HG03521 (cell line): ENCODE measurements at regions not wholly inside any gene's neighbourhood (a gene's known extent, or its start where the extent isn't known, plus 50 kb on each side); places are given as distances from the start of the nearest gene placed in this dataset.
"Not testable (repeated sequence)": the region's sequence is repeated elsewhere in the genome, so short reads cannot be mapped to it uniquely, and the experiment has no call there.

Experiments used
- ATAC-seq: cut with Tn5 transposase; IDR thresholded peaks from one replicate; pipeline ENCODE4 v1.9.1; 2021; ENCODE audit warnings: mild to moderate bottlenecking, moderate library complexity; ENCODE audit not compliant: unreplicated experiment

DNA sequence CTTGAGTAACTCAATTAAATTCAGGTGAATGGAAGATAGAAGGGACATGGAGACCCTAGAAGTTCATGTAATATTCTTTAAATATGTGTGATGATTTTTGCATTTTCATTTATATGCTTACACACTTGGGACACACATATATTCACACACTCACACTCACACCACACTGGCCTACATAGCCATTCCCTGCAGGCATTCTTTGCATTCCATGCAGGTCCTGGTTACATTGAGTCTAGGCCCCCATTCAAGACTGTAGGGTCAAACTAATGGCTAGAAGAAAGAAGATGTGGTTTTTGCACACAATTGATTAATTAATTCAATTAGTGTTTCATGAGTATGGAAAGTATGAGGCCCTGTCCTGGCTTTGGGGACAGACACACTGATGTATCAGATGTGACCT lies 249.4 kb downstream of the HNMT start:
- no peak for ATAC-seq

DNA sequence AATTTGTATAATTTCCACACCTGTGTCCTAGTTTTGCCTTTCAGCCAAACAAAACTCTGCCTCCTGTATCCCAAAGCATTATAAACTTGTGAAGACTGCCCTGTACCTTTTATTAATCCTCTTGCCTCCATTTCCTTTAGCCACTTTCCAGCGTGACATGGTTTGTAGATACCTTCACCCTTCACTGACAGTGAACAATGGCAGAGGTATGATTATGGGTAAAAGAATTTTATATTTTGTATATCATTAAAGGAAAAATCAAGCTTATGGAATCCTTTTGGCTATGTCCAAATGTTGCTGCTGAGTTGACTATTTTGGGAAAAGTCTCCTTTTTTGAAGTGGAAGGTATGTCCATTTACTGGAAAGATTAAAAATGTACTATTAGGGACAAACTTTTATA lies 251.7 kb downstream of the HNMT start:
- no peak for ATAC-seq

DNA sequence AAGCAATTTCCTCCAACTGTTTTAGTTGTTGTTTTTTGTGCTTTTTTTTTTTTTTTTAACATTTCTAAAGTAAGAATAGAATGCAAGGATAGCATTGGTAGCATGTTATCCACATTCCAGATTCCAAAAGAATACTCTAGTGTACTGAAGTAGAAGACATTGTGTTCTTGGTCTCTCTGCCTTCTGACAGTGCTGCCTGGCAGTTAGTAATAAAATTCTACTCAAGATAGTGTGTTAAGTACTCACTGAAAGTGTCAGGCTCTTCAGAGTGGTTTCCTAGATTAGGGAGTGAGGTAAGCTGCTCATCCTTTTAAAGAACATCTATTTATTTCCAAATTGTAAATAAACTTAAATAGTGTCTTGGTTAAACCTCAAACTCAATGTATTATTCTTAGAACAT lies 253.7 kb downstream of the HNMT start:
- ATAC-seq: no peak

DNA sequence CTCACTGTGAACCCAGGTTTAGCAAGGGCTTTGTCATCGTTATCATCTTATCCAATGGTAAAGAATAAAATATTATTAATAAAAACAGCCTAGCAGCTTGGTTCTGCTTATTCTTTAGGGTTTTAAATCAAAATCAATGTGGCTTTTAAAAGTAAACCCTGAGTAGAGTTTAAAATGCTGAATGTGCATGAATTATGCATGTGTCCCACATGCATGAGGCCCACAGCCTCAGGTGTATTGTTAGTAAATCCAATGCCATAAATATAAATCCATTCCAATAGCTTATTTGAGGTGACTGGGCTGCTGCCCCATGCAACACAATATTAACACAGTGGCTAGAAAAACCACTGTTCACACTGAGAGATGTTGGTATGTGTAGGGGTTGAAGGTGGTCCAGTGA lies 254.1 kb downstream of the HNMT start:
- no peak for ATAC-seq

DNA sequence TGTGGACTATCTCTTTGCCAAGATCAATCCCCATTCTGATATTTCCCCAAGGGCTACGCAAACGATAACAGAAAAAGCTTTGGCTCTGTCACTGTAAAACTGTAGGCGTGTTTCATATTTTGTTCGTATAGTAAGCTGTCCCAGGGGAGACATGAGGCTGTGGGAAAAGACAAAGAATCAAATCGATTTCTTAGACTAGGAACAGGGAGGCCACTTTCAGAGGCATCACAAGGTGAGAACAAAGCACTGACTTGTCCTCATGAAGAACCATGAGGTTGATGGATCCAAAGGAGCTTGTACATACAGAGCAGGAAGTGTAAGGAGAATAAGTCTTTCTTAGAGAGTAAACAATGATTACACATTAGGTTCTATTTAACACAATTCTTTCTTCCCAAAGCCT lies 255.7 kb downstream of the HNMT start:
- no peak for ATAC-seq

DNA sequence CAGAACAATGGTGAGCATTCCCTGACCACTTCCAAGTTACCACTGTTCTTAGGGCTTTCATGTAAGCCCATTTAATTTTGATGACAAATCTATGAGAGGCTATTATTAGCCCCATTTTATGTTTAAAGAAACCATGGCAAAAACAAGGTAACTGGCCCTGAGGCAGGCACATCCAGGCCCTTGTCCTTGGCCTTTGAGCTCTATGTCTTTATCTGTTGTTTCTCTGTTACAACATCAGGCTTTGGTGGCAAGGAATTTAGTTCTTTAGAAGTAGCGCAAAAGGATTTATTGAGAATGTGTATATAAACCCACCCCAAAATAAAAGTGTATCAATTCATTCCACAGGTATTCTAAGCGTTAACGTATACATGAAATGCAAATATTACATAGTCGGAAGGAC lies 257.1 kb downstream of the HNMT start:
- ATAC-seq: no peak

DNA sequence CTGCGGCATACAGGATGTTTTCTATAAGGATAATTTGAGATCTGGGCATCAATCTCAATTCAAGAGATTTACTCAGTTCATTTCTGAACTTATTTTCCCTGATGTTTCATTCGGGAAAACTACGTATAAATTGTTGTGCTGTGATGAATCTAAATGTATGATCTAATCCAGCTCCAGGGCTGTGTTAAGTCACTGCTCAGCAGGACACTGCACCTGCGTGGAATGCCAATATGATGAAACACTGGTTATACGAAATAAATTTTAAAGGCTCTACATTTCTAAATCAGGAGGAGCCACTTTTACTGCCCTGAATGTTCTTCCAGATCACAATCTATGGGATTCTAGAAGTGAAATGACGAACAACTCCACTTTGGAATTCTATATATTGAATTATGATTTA lies 259.0 kb downstream of the HNMT start:
- ATAC-seq: no peak

DNA sequence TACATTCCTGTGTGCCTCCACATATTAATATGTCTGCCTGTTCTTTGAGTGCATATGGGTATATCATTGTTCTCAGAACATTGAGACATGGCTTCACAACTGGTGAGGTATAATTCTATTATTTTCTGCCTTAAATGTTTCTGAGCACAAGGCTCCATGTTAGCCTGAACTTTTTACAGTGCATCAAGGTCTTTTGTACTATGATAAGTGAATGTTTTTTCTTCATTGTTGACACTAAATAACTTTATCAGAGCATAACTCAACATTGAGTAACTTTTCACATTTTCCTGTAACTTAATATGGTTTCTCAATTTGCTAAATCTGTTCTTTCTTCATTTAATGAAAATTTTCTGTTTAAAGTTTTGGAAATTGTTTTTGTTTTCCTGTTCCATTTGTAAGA lies 262.9 kb downstream of the HNMT start:
- ATAC-seq: no peak

DNA sequence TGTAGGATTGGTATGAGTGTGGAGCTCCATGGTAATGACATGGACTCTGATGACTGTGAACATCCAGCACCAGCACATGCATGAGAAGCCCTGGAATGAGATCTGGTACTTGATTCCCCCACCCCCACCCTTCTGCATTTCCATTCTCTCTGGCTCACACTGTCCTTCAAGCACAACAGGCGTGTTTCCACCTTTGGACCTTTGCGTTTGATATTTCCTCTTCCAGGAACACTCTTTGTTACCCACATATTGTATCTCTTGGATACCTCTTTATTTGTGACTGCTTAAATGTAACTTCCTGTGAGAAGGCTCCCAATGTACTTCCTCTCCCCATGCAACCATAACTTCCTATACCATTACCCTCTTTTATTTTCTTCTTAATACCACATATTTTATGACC lies 263.8 kb downstream of the HNMT start:
- no peak for ATAC-seq

DNA sequence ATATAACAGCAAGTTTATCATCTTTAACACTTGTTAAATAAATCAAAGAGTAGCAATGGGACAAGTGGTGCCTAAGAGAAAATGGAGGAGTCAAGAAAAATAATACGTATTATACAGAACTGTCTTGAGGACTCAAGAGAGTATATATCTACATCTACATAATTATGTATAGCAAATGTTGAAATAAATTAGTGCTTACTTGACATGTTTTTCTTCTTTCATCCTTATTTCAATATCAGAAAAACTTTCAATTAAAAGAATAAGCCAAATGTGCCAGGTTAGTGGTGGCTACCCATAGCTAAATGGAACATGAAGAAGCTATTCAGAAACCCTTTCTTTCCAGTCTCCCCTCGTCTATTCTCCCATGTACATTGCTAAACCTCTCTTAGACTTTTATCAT lies 267.3 kb upstream of the SPOPL start:
- ATAC-seq: no peak

DNA sequence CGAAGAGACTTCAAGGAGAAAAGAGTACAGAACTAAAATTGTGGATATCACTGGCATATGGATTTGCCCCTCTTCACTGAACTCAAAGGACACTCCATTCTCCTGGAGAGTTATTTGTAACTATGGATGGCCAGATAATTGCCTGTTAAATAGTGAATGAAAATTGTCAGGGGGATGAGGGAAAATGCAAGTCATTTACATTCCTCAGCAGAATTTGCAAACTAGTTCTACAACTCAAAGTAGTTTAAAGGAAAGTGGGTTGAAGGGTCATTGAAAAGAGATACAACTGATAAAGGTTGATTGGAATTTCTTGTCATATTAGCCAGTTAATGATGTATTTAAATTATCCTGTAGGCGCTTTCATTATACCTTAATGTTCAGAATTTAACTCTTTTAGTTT lies 266.5 kb upstream of the SPOPL start:
- no peak for ATAC-seq

DNA sequence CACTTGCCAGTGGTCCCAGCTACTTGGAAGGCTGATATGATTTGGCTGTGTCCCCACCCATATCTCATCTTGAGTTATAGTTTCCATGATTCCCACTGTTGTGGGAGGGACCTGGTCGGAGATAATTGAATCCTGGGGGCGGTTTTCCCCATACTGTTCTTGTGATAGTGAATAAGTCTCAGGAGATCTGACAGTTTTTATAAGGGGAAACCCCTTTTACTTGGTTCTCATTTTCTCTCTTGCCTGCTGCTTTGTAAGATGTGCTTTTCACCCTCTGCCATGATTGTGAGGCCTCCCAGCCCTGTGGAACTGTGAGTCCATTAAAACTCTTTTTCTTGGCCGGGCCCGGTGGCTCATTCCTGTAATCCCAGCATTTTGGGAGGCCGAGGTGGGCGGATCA lies 265.4 kb upstream of the SPOPL start:
- no peak for ATAC-seq

DNA sequence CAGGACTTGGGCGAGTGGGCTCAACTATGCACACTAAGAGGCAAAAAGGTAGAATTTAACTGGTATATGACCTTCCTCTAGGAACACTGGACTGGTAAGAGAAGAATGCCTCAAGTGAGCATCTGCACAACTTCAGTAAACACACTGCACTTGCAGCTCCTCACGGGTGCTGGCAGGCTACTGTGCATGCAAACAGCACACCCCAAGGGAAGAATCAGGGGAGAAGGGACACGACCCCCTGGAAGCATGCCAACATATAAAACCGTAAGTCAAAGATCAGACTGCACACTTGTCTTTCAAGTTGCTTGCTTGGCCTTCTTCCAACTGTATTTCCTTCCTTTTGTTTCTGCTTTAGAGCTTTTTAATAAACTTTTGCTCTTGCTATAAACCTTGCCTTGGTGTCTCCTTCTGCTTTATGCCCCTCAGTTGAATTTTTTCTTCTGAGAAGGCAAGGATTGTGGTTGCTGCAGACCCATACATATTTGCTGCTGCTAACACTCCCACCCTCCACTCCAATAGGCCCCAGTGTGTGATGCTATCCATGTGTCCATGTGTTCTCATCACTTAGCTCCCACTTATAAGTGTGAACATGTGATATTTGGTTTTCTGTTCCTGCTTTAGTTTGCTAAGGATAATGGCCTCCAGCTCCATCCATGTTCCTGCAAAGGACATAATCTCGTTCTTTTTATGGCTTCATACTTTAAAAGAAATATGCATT lies 263.7 kb upstream of the SPOPL start:
- no peak for ATAC-seq

DNA sequence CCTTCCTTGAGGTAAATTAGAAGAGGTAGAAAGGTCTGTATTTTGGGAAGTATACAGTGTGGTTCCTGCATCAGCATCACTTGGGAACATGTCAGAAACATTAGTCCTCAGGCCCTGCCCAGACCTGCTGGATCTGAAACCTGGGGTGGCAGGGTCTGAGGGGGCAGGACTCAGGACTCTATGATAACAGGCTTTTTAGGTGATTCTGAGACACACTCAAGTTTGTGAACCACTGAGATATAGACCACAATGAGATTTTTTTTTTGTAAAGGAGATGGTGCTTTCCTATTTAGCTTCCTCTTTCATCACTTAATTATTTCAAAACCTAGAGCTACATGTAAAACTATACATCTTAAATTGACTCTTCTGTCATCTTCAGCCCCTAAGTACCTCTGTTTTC lies 262.7 kb upstream of the SPOPL start:
- no peak for ATAC-seq

DNA sequence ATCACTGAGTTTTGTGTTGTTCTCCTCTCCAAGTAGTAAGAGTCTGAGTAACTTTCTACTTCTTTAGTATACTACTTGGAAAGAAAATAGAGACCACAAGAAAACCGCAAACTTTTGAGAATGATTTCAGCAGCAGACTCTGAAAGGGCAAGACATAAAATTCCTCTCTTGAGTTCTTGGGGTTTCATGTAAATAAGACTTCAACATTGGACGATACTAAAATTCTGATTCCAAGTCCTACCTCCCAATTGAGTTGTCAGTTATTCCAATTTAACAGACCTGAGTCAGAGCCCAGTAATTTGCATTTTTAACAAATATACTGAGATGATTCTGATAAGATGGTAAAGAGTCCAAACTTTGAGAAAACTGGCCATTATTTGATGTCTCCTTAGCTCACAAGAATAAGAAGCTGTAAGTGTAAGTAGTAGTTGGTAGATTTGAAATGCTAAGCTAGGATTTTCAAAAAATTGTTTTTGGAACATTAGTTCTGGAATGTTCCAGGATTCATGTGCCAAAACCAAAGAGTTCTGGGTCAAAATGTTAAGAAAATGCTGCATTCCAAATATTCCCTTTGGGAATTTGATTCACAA lies 261.6 kb upstream of the SPOPL start:
- no peak for ATAC-seq

DNA sequence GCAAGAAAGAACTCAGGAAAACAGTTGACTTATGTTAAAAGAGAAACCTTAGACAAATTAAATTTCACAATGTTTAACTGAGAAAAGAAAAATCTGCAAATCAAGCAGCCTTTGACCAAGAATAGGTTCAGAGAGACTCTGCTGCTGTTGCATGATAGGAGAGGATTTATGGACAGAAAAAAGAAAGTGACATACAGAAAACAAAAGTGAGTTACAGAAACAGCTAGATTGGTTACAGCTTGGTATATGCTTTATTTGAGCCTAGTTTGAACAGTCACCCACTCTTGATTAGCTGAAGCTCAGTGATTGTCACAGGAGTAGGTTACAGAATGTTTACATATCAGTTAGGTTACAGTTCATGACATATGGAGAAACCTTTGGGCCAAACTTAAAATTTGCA lies 258.2 kb upstream of the SPOPL start:
- ATAC-seq: no peak

DNA sequence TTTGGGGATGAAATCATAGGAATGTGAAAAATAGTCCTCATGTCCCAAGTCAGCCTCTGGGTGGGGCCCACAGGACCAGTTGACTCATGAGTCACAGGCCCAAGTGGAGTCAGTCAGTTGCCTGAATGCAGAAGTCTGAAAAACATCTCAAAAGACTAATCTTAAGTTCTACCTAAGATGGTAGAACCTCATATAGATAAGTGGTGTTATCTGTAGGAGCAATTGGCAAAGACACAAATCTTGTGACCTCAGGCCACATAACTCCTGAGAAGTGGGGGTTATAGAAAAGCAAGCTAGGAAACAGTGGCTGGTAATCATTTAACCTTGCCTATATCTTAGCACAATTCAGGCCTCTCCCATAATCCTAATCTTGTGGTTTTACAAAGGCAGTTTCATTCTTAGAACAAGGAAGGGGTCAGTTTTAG lies 257.1 kb upstream of the SPOPL start:
- no peak for ATAC-seq

DNA sequence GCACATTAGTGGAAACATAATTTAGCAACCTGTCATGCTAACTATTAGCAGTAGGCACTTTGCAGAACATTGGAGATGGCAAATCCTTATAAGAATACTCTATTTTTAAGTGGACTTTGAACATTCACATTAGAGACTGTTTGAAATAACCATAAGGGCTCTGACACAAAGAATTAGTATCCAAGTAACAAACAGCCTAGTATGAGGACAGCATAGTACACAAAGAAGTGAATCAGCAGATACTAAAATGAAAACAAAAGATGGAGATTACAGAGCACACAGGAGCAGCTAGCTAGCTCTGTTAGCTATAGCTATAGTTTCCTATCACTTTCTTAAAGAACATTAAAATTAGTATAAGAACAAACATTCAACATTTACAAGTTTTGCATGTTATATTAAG lies 256.3 kb upstream of the SPOPL start:
- no peak for ATAC-seq

DNA sequence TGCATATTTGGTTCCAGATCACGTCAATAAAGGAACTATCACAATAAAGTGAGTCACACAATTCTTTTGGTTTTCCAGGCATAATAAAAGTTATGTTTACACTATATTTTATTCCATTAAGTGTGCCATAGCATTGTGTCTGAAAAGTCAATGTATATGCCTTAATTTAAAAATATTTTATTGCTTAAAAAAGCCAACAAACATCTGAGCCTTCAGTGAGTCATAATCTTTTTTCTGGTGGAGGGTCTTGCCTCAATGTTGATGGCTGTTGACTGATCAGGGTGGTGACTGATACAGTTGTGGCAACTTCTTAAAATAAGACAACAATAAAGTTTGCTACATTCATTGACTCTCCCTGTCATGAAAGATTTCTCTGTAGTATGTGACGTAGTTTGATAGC lies 254.3 kb upstream of the SPOPL start:
- ATAC-seq: no peak

DNA sequence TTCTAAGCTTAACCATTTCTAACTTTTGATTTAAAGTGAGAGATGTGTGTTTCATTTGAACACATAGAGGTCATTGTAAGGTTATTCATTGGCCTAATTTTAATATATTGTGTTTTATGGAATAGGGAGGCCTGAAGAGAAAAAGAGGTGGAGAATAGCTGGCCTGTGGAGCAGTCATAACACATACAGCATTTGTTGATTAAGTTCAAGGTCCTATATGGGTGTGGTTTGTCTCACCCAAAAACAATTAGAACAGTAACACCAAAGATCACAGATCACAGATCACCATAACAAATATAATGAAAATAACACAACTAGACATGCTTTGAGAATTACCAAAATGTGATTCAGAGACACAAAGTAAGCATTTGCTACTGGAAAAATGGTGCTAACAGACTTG lies 252.4 kb upstream of the SPOPL start:
- ATAC-seq: no peak

DNA sequence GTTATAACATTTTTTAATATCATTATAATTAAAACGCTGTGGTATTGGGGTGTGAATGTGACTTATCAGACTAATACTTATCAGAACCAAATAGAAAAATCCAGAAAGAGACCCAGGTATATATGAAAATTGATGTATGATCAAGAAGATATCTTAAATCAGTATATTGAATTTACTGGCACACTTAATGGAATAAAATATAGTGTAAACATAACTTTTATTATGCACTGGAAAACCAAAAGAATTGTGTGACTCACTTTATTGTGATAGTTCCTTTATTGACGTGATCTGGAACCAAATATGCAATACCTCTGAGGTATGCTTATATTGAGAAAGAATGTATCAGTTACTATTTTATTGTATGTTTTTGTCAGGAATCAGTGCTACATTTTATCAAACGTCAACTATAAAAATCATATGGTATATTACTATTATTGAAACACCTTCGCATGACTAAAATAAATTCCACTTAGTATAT lies 250.7 kb upstream of the SPOPL start:
- not testable (repeated sequence) for ATAC-seq

DNA sequence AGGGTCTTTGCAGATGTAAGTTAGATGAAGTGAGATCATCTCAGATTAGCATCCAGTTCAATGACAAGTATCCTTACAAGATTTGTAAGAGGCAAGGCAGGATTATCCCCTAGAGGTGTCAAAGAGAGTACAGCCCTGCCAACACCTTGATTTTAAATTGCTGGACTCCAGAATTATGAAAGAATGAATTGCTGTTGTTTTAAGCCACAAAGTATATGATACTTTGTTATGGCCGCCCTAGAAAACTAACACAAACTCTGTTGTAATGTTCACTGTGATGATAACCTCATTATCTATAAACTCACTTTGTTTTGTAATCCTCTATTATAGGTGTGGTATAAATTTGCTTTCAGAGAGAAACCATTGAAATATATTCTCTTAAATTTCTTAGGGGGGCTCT lies 249.0 kb upstream of the SPOPL start:
- ATAC-seq: no peak

DNA sequence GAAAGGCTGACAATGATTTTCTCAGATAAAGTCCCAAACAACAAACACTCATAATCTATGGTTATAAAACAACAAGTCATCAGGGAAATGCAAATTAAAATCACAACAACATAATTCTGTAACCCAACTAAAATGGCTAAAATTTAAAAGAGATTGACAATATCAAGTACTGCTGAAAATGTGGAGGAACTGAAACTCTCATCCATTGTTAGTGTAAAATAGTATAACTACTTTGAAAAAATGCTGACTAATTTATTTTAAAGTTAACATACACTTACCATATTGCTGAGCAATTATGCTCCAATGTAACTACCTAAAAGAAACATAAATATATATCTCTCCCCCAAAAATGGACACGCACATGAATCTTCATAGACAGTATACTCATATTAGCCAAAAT lies 245.9 kb upstream of the SPOPL start:
- ATAC-seq: no peak
